ENCODE measurements at regions not wholly inside any gene's neighbourhood (a gene's known extent, or its start where the extent isn't known, plus 50 kb on each side); places are given as distances from the start of the nearest gene placed in this dataset.

- TF ChIP-seq ZNF76 (tag by site-specific recombination; IDR thresholded peaks at IDR 0.05; ENCODE audit: borderline replicate concordance, low read depth), result no peak
- no peak for TF ChIP-seq CTCF (tag by site-specific recombination; IDR thresholded peaks at IDR 0.05)
- no peak for TF ChIP-seq ZNF23 (tag by site-specific recombination; IDR thresholded peaks at IDR 0.05; ENCODE audit: borderline replicate concordance)
- TF ChIP-seq ZNF10 (tag by site-specific recombination; IDR thresholded peaks at IDR 0.05), result no peak
- TF ChIP-seq ZFHX2 (tag by site-specific recombination; conservative IDR thresholded peaks at IDR 0.05), result no peak
- TF ChIP-seq ZNF558 (tag by site-specific recombination; IDR thresholded peaks at IDR 0.05), result no peak
- no peak for TF ChIP-seq ZBTB10 (tag by site-specific recombination; IDR thresholded peaks at IDR 0.05)
- no peak for TF ChIP-seq YY1 (tag by site-specific recombination; IDR thresholded peaks at IDR 0.05)
- no peak for TF ChIP-seq SP3 (tag by site-specific recombination; IDR thresholded peaks at IDR 0.05)
Observed at GRCh38 chr16:17949982-17950250, 386.6 kb downstream of the NPIPA8 start.
